SK-N-SH treated with all-trans-retinoic acid at 6 μM for 48 hours (cell line): ENCODE measurements at regions not wholly inside any gene's neighbourhood (a gene's known extent, or its start where the extent isn't known, plus 50 kb on each side); places are given as distances from the start of the nearest gene placed in this dataset.

Experiments
- ARNTL ChIP-seq: fragments of 450-650 bp; formaldehyde crosslinking; IDR thresholded peaks from 2 replicates; pipeline ENCODE4 v1.5.0; 2020; ENCODE audit warnings: low read depth, mild to moderate bottlenecking, moderate library complexity, borderline replicate concordance
- ESRRG ChIP-seq: fragments of 250-450 bp; sonication (Bioruptor Pico); IDR thresholded peaks from 2 replicates; pipeline ENCODE4 v1.6.1; 2021; ENCODE audit warnings: mild to moderate bottlenecking
- GLIS3 ChIP-seq: fragments of 250-450 bp; sonication (Bioruptor Pico); IDR thresholded peaks from 2 replicates; pipeline ENCODE4 v1.5.0; 2020; ENCODE audit warnings: mild to moderate bottlenecking, moderate library complexity
- ISL1 ChIP-seq: fragments of 250-450 bp; sonication (Bioruptor Pico); IDR thresholded peaks from 2 replicates; pipeline ENCODE4 v2.1.2; 2022; ENCODE audit warnings: mild to moderate bottlenecking, moderate library complexity
- OSR1 ChIP-seq: fragments of 250-450 bp; sonication (Bioruptor Pico); IDR thresholded peaks from 2 replicates; pipeline ENCODE4 v1.8.0; 2022; ENCODE audit warnings: moderate library complexity, mild to moderate bottlenecking, inconsistent platforms
- TCF4 ChIP-seq: fragments of 250-450 bp; sonication (Bioruptor Pico); IDR thresholded peaks from 2 replicates; pipeline ENCODE4 v1.8.0; 2021; ENCODE audit warnings: mild to moderate bottlenecking, moderate library complexity, borderline replicate concordance
- TOX ChIP-seq: fragments of 250-450 bp; sonication (Bioruptor Pico); IDR thresholded peaks from 2 replicates; pipeline ENCODE4 v1.8.0; 2021; ENCODE audit warnings: mild to moderate bottlenecking, moderate library complexity, borderline replicate concordance
- ZFP3 ChIP-seq: fragments of 250-450 bp; sonication (Bioruptor Pico); IDR thresholded peaks from 2 replicates; pipeline ENCODE4 v1.5.0; 2020; ENCODE audit warnings: mild to moderate bottlenecking, moderate library complexity
- ZFP30 ChIP-seq: fragments of 450-650 bp; formaldehyde crosslinking; IDR thresholded peaks from 2 replicates; pipeline ENCODE4 v1.5.0; 2022; ENCODE audit warnings: mild to moderate bottlenecking, moderate library complexity
- ZNF565 ChIP-seq: fragments of 450-650 bp; formaldehyde crosslinking; conservative IDR thresholded peaks from 2 replicates; pipeline ENCODE4 v1.5.0; 2020; ENCODE audit warnings: low read depth, mild to moderate bottlenecking, moderate library complexity
- ZNF70 ChIP-seq: fragments of 450-650 bp; formaldehyde crosslinking; IDR thresholded peaks from 2 replicates; pipeline ENCODE4 v1.5.0; 2020; ENCODE audit warnings: mild to moderate bottlenecking, moderate library complexity
- TF ChIP-seq, protein P1 (sequence below): fragments of 250-450 bp; sonication (Bioruptor Pico); IDR thresholded peaks from 2 replicates; pipeline ENCODE4 v1.5.1; 2020; ENCODE audit warnings: low read depth, mild to moderate bottlenecking, moderate library complexity
- TF ChIP-seq, protein P2 (sequence below): fragments of 250-450 bp; sonication (Bioruptor Pico); IDR thresholded peaks from 2 replicates; pipeline ENCODE4 v1.8.0; 2020; ENCODE audit warnings: mild to moderate bottlenecking, moderate library complexity, borderline replicate concordance

GRCh38 chr5:173793648-173794548, 94.3 kb upstream of the CPEB4 start:
- TF ChIP-seq, protein P1, sequence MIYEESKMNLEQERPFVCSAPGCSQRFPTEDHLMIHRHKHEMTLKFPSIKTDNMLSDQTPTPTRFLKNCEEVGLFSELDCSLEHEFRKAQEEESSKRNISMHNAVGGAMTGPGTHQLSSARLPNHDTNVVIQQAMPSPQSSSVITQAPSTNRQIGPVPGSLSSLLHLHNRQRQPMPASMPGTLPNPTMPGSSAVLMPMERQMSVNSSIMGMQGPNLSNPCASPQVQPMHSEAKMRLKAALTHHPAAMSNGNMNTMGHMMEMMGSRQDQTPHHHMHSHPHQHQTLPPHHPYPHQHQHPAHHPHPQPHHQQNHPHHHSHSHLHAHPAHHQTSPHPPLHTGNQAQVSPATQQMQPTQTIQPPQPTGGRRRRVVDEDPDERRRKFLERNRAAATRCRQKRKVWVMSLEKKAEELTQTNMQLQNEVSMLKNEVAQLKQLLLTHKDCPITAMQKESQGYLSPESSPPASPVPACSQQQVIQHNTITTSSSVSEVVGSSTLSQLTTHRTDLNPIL (CRISPR knock-in tag), result no peak
- TF ChIP-seq ZFP30 (CRISPR knock-in tag), result no peak
- no peak for TF ChIP-seq ESRRG (CRISPR knock-in tag)
- no peak for TF ChIP-seq GLIS3 (CRISPR knock-in tag)
- TF ChIP-seq, protein P2, sequence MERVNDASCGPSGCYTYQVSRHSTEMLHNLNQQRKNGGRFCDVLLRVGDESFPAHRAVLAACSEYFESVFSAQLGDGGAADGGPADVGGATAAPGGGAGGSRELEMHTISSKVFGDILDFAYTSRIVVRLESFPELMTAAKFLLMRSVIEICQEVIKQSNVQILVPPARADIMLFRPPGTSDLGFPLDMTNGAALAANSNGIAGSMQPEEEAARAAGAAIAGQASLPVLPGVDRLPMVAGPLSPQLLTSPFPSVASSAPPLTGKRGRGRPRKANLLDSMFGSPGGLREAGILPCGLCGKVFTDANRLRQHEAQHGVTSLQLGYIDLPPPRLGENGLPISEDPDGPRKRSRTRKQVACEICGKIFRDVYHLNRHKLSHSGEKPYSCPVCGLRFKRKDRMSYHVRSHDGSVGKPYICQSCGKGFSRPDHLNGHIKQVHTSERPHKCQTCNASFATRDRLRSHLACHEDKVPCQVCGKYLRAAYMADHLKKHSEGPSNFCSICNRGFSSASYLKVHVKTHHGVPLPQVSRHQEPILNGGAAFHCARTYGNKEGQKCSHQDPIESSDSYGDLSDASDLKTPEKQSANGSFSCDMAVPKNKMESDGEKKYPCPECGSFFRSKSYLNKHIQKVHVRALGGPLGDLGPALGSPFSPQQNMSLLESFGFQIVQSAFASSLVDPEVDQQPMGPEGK (CRISPR knock-in tag), result no peak
- TF ChIP-seq ARNTL (CRISPR knock-in tag), result no peak
- TF ChIP-seq ZFP3, result no peak
- no peak for TF ChIP-seq TCF4 (CRISPR knock-in tag)
- TF ChIP-seq ZNF70 (CRISPR knock-in tag), result no peak
- no peak for TF ChIP-seq TOX
- TF ChIP-seq ZNF565 (CRISPR knock-in tag), result no peak
- no peak for TF ChIP-seq ISL1
- TF ChIP-seq OSR1 (CRISPR knock-in tag), result no peak
